IMR-90 (cell line): ENCODE measurements at regions not wholly inside any gene's neighbourhood (a gene's known extent, or its start where the extent isn't known, plus 50 kb on each side); places are given as distances from the start of the nearest gene placed in this dataset.

Experiments
- ATAC-seq: fragments of 200-7000 bp; cut with Tn5 transposase; 2 replicates; pipeline ENCODE4 v1.9.1; 2020; ENCODE audit warnings: low read depth, mild to moderate bottlenecking, moderate library complexity
- BruUV-seq: library from RNA; stranded (reverse); fragments of 400-500 nt; replicated peaks from 2 replicates; lab custom pipeline; 2021; lab: Mats Ljungman, UMichigan
- CTCF ChIA-PET: fragments of 300-600 bp; formaldehyde crosslinking; extraction: SDS; loops from one replicate; lab custom pipeline; 2021; ENCODE audit warnings: antibody characterized with exemption; lab: Yijun Ruan, JAX
- POLR2A ChIA-PET: fragments of 300-600 bp; sonication (Branson Sonifier 250); formaldehyde crosslinking; loops from one replicate; lab custom pipeline; 2022; ENCODE audit warnings: antibody characterized with exemption; ENCODE audit not compliant: unreplicated experiment; lab: Charles Lee
- DNase-seq: peaks from one replicate; pipeline ENCODE4 v3.0.0; 2013
- H2AFZ ChIP-seq: replicated peaks from 2 replicates; pipeline ENCODE3; 2013; ENCODE audit warnings: low read length, mild to moderate bottlenecking; ENCODE audit not compliant: poor library complexity
- H2AK5ac ChIP-seq: 2 replicates; pipeline ENCODE4 v1.6.1; 2013; ENCODE audit warnings: low read depth, low read length, inconsistent platforms
- H2AK9ac ChIP-seq: replicated peaks from 2 replicates; pipeline ENCODE3; 2013; ENCODE audit warnings: mild to moderate bottlenecking, low read depth, low read length, moderate library complexity; ENCODE audit not compliant: poor library complexity
- H2BK120ac ChIP-seq: 2 replicates; pipeline ENCODE4 v1.6.1; 2013; ENCODE audit warnings: low read depth, low read length, inconsistent platforms
- H2BK15ac ChIP-seq: 3 replicates; pipeline ENCODE4 v1.6.1; 2013; ENCODE audit warnings: low read depth, low read length, inconsistent platforms
- H2BK20ac ChIP-seq: 2 replicates; pipeline ENCODE4 v1.6.1; 2013; ENCODE audit warnings: low read depth, mild to moderate bottlenecking, inconsistent platforms, low read length, moderate library complexity
- H2BK5ac ChIP-seq: 2 replicates; pipeline ENCODE4 v1.6.1; 2013; ENCODE audit warnings: mild to moderate bottlenecking, low read depth, low read length, inconsistent platforms; ENCODE audit not compliant: poor library complexity, severe bottlenecking
- H3K14ac ChIP-seq: replicated peaks from 2 replicates; pipeline ENCODE4 v1.6.1; 2013; ENCODE audit warnings: low read depth, low read length, inconsistent platforms
- H3K18ac ChIP-seq: 2 replicates; pipeline ENCODE4 v1.6.1; 2013; ENCODE audit warnings: low read depth, low read length, control low read depth
- H3K23ac ChIP-seq: 2 replicates; pipeline ENCODE4 v1.6.1; 2013; ENCODE audit warnings: low read depth, low read length, inconsistent platforms
- H3K27ac ChIP-seq: 2 replicates; pipeline ENCODE4 v1.5.1; 2013; ENCODE audit warnings: mild to moderate bottlenecking, control low read depth, low read length; ENCODE audit not compliant: insufficient read depth
- H3K27me3 ChIP-seq: 2 replicates; pipeline ENCODE4 v1.6.1; 2013; ENCODE audit warnings: low read length; ENCODE audit not compliant: control insufficient read depth, insufficient read depth
- H3K36me3 ChIP-seq: 2 replicates; pipeline ENCODE4 v1.6.1; 2013; ENCODE audit warnings: low read length, mixed read lengths; ENCODE audit not compliant: control insufficient read depth, insufficient read depth
- H3K4ac ChIP-seq: 2 replicates; pipeline ENCODE4 v1.6.1; 2013; ENCODE audit warnings: low read depth, low read length, inconsistent platforms
- H3K4me1 ChIP-seq: 2 replicates; pipeline ENCODE4 v1.6.1; 2013; ENCODE audit warnings: low read length, mixed read lengths; ENCODE audit not compliant: control insufficient read depth, insufficient read depth
- H3K4me2 ChIP-seq: 2 replicates; pipeline ENCODE4 v1.6.1; 2013; ENCODE audit warnings: low read depth, mild to moderate bottlenecking, control low read depth, low read length, moderate library complexity
- H3K4me3 ChIP-seq: 2 replicates; pipeline ENCODE4 v1.5.1; 2013; ENCODE audit warnings: low read depth, mild to moderate bottlenecking, control low read depth, low read length, moderate library complexity; ENCODE audit not compliant: insufficient read depth
- H3K56ac ChIP-seq: 2 replicates; pipeline ENCODE4 v1.6.1; 2013; ENCODE audit warnings: low read length, inconsistent platforms; ENCODE audit not compliant: insufficient read depth; ENCODE audit errors: extremely low read depth
- H3K79me1 ChIP-seq, 2 experiments: 2 replicates each; pipeline ENCODE4 v1.6.1; 2013; ENCODE audit warnings: low read length in 2 of 2, inconsistent platforms in 1 of 2, low read depth in 1 of 2
- H3K9ac ChIP-seq: 2 replicates; pipeline ENCODE4 v1.6.1; 2013; ENCODE audit warnings: low read depth, low read length, control low read depth
- H3K9me1 ChIP-seq: 2 replicates; pipeline ENCODE4 v1.6.1; 2013; ENCODE audit warnings: low read length, inconsistent platforms; ENCODE audit not compliant: insufficient read depth
- H3K9me3 ChIP-seq: 2 replicates; pipeline ENCODE4 v1.6.1; 2013; ENCODE audit warnings: low read length; ENCODE audit not compliant: control insufficient read depth, insufficient read depth
- H4K20me1 ChIP-seq: 2 replicates; pipeline ENCODE4 v1.6.1; 2013; ENCODE audit warnings: low read length, inconsistent platforms; ENCODE audit not compliant: insufficient read depth
- H4K5ac ChIP-seq: 2 replicates; pipeline ENCODE4 v1.6.1; 2013; ENCODE audit warnings: mild to moderate bottlenecking, low read depth, low read length, control low read depth
- H4K8ac ChIP-seq, 2 experiments: 2 replicates each; pipeline ENCODE4 v1.6.1; 2013; ENCODE audit warnings: low read depth in 2 of 2, low read length in 2 of 2, control low read depth in 1 of 2, inconsistent platforms in 1 of 2
- H4K91ac ChIP-seq: 2 replicates; pipeline ENCODE4 v1.6.1; 2013; ENCODE audit warnings: low read depth, low read length, inconsistent platforms; ENCODE audit not compliant: insufficient read depth
- BHLHE40 ChIP-seq: fragments of 150-350 bp; IDR thresholded peaks from 2 replicates; pipeline ENCODE4 v1.6.1; 2016; ENCODE audit warnings: mild to moderate bottlenecking, low read depth, low read length
- CHD1 ChIP-seq: IDR thresholded peaks from 2 replicates; pipeline ENCODE4 v1.6.1; 2012; ENCODE audit warnings: low read depth, low read length, improper control_type of control experiment
- MAFK ChIP-seq: IDR thresholded peaks from 2 replicates; pipeline ENCODE4 v1.6.1; 2012; ENCODE audit warnings: low read depth, low read length, improper control_type of control experiment
- MAZ ChIP-seq: IDR thresholded peaks from 2 replicates; pipeline ENCODE4 v1.6.1; 2012; ENCODE audit warnings: low read depth, mild to moderate bottlenecking, low read length, improper control_type of control experiment, moderate library complexity, borderline replicate concordance
- MXI1 ChIP-seq: IDR thresholded peaks from 2 replicates; pipeline ENCODE4 v1.6.1; 2012; ENCODE audit warnings: low read depth, mild to moderate bottlenecking, low read length, moderate library complexity, borderline replicate concordance
- POLR2A ChIP-seq: IDR thresholded peaks from 2 replicates; pipeline ENCODE4 v1.6.1; 2012; ENCODE audit warnings: mild to moderate bottlenecking, low read depth, low read length
- RAD21 ChIP-seq: IDR thresholded peaks from 2 replicates; pipeline ENCODE4 v1.6.1; 2012; ENCODE audit warnings: low read length, improper control_type of control experiment
- RCOR1 ChIP-seq: IDR thresholded peaks from 2 replicates; pipeline ENCODE4 v1.6.1; 2012; ENCODE audit warnings: mild to moderate bottlenecking, low read length, improper control_type of control experiment; ENCODE audit not compliant: insufficient replicate concordance
- RFX5 ChIP-seq: IDR thresholded peaks from 2 replicates; pipeline ENCODE4 v1.8.0; 2012; ENCODE audit warnings: low read depth, mild to moderate bottlenecking, low read length, moderate library complexity
- SMC3 ChIP-seq: fragments of 150-350 bp; IDR thresholded peaks from 2 replicates; pipeline ENCODE4 v1.6.1; 2016; ENCODE audit warnings: low read depth, mild to moderate bottlenecking, antibody characterized with exemption, low read length, moderate library complexity
- WGBS, 2 experiments: methylation state at CpG; one replicate each; pipeline versions ENCODE4 v1.1.5 to v1.1.7; 2013; ENCODE audit warnings: missing lambda C conversion rate in 2 of 2; ENCODE audit not compliant: insufficient read length in 1 of 2; ENCODE audit errors: extremely low coverage in 2 of 2; 5-methylcytosine and 5-hydroxymethylcytosine counted together
- dilution Hi-C: fragments of 300-500 bp; cut with HindIII; formaldehyde crosslinking; loops from one replicate; pipeline ENCODE4 v1.14.3; 2018; ENCODE audit warnings: low sequenced_read_pairs; ENCODE audit not compliant: unreplicated experiment
- in situ Hi-C: fragments of 300-500 bp; cut with MboI; formaldehyde crosslinking; loops from 3 replicates; pipeline ENCODE4 v1.14.3; 2019; ENCODE audit warnings: low sequenced_read_pairs, inconsistent platforms, mixed read lengths
- intact Hi-C: fragments of 100-400 bp; cut with micrococcal nuclease; formaldehyde crosslinking; loops from 2 replicates; pipeline ENCODE4 v1.10.0; 2022
- TF ChIP-seq, protein P1 (sequence below): fragments of 150-350 bp; IDR thresholded peaks from 2 replicates; pipeline ENCODE4 v1.6.1; 2017; ENCODE audit warnings: mild to moderate bottlenecking, antibody characterized with exemption, low read length, low read depth
- TF ChIP-seq, protein P2 (sequence below): conservative IDR thresholded peaks from 2 replicates; pipeline ENCODE4 v1.5.1; 2012; ENCODE audit warnings: mild to moderate bottlenecking, low read depth, low read length, improper control_type of control experiment
- TF ChIP-seq, protein P3 (sequence below): fragments of 150-350 bp; IDR thresholded peaks from 2 replicates; pipeline ENCODE4 v1.6.1; 2016; ENCODE audit warnings: low read depth, mild to moderate bottlenecking, low read length, moderate library complexity, borderline replicate concordance

DNA sequence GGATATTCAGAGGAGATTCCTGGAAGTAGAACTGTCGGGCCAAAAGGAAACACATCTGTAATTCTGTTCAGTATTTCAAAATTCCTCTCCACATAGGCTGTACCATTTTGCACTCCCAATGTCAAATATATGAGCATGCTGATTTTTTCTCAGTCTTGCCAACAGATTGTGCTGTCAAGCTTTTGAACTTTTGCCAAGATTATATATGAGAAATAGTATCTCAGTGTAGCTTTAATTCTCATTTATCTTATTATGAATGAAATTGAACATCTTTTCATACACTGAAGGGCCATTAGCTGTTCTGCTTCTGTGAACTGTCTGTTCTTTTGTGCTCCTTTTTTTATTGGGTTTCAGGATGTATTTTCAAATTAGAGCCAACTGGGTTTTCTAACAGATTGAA, 907.1 kb downstream of the MAT2B start:
- Histone ChIP-seq H2AK9ac (no peak overlapping the region), H3K23ac (no peak overlapping the region), H3K79me1 (no peaks in the 10 kb centered on the region), H4K5ac (no peak overlapping the region), H3K27ac (no peak overlapping the region), H3K18ac (no peak overlapping the region), H2AFZ (no peak overlapping the region), H3K14ac (no peak overlapping the region), H3K4me2 (no peak overlapping the region), H2BK5ac (no peak overlapping the region), H2AK5ac (no peak overlapping the region), H4K91ac (no peak overlapping the region), H3K4ac (no peak overlapping the region), H3K27me3 (no peaks in the 10 kb centered on the region), H4K8ac (no peak overlapping the region), H4K20me1 (no peaks in the 10 kb centered on the region), H2BK120ac (no peak overlapping the region), H3K4me1 (no peaks in the 10 kb centered on the region), H2BK20ac (no peak overlapping the region), H2BK15ac (no peak overlapping the region), H3K56ac (no peak overlapping the region), H3K9me1 (no peaks in the 10 kb centered on the region), H3K36me3 (no peaks in the 10 kb centered on the region), H3K9me3 (no peaks in the 10 kb centered on the region), H3K4me3 (no peak overlapping the region), H3K9ac (no peak overlapping the region)
- CTCF ChIA-PET: no interaction called here
- WGBS, 2 experiments: no CpG with 5 or more reads among the region's 1 CpG
- POLR2A ChIA-PET: no interaction called here
- no TSS peak for BruUV-seq
- in situ Hi-C loops (no loop called here), intact Hi-C loops (no loop called here), dilution Hi-C loops (no loop called here)
- TF ChIP-seq MXI1 (no peak), MAFK (no peak), SMC3 (no peak), BHLHE40 (no peak), RAD21 (no peak), CHD1 (no peak), RCOR1 (no peak), RFX5 (no peak), POLR2A (no peak), MAZ (no peak)
- TF ChIP-seq, protein P1, sequence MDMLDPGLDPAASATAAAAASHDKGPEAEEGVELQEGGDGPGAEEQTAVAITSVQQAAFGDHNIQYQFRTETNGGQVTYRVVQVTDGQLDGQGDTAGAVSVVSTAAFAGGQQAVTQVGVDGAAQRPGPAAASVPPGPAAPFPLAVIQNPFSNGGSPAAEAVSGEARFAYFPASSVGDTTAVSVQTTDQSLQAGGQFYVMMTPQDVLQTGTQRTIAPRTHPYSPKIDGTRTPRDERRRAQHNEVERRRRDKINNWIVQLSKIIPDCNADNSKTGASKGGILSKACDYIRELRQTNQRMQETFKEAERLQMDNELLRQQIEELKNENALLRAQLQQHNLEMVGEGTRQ: no peak
- TF ChIP-seq, protein P2, sequence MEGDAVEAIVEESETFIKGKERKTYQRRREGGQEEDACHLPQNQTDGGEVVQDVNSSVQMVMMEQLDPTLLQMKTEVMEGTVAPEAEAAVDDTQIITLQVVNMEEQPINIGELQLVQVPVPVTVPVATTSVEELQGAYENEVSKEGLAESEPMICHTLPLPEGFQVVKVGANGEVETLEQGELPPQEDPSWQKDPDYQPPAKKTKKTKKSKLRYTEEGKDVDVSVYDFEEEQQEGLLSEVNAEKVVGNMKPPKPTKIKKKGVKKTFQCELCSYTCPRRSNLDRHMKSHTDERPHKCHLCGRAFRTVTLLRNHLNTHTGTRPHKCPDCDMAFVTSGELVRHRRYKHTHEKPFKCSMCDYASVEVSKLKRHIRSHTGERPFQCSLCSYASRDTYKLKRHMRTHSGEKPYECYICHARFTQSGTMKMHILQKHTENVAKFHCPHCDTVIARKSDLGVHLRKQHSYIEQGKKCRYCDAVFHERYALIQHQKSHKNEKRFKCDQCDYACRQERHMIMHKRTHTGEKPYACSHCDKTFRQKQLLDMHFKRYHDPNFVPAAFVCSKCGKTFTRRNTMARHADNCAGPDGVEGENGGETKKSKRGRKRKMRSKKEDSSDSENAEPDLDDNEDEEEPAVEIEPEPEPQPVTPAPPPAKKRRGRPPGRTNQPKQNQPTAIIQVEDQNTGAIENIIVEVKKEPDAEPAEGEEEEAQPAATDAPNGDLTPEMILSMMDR: no peak
- TF ChIP-seq, protein P3, sequence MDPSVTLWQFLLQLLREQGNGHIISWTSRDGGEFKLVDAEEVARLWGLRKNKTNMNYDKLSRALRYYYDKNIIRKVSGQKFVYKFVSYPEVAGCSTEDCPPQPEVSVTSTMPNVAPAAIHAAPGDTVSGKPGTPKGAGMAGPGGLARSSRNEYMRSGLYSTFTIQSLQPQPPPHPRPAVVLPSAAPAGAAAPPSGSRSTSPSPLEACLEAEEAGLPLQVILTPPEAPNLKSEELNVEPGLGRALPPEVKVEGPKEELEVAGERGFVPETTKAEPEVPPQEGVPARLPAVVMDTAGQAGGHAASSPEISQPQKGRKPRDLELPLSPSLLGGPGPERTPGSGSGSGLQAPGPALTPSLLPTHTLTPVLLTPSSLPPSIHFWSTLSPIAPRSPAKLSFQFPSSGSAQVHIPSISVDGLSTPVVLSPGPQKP: no peak
- ATAC-seq (no peak), DNase-seq (no peak)
